Peyer's patch (tissue), 4 donors: ENCODE measurements at regions not wholly inside any gene's neighbourhood (a gene's known extent, or its start where the extent isn't known, plus 50 kb on each side); places are given as distances from the start of the nearest gene placed in this dataset.

Experiments
- CTCF ChIP-seq, 6 experiments: fragments of 450-650 bp in 4 of 6; fragments of 200-600 bp in 2 of 6; sonication (generic) in 1 of 6; IDR thresholded peaks; one replicate each; pipeline ENCODE4 v1.5.1; 2017 to 2019; ENCODE audit warnings: antibody characterized with exemption in 6 of 6, mild to moderate bottlenecking in 3 of 6, moderate library complexity in 1 of 6
- POLR2A ChIP-seq, 2 donors: fragments of 450-650 bp; IDR thresholded peaks; one replicate each; pipeline ENCODE4 v1.5.1; 2017; ENCODE audit warnings: antibody characterized with exemption in 2 of 2, mild to moderate bottlenecking in 2 of 2, moderate library complexity in 2 of 2

- TF ChIP-seq CTCF (IDR thresholded peaks at IDR 0.05) (no peak), POLR2A (IDR thresholded peaks at IDR 0.05) (no peak)
Measured at GRCh38 chr10:60649485-60650377, 128.5 kb upstream of the CDK1 start.
